ENCODE measurements at regions not wholly inside any gene's neighbourhood (a gene's known extent, or its start where the extent isn't known, plus 50 kb on each side); places are given as distances from the start of the nearest gene placed in this dataset.

- no peak overlapping the region for H3K4me3 ChIP-seq (ENCODE audit: low read depth, low read length)
- TF ChIP-seq CTCF (IDR thresholded peaks at IDR 0.05; ENCODE audit: borderline replicate concordance, insufficient read depth, low read depth, low read length): no peak
These were observed 119.3 kb downstream of the ASB9 start for GRCh38 chrX:15150586-15150985.

- H3K4me3 ChIP-seq (ENCODE audit: low read depth, low read length): no peak overlapping the region
- peak; percentile 40; the same call in 1 of the 2 replicates for TF ChIP-seq CTCF (IDR thresholded peaks at IDR 0.05; ENCODE audit: borderline replicate concordance, insufficient read depth, low read depth, low read length)
These were observed 123.4 kb downstream of the ASB9 start for GRCh38 chrX:15146515-15146914.

GRCh38 chrX:15143825-15144121, 126.1 kb downstream of the ASB9 start:
- TF ChIP-seq CTCF (IDR thresholded peaks at IDR 0.05; ENCODE audit: borderline replicate concordance, insufficient read depth, low read depth, low read length): no peak
- no peak overlapping the region for H3K4me3 ChIP-seq (ENCODE audit: low read depth, low read length)

- H3K4me3 ChIP-seq (ENCODE audit: low read depth, low read length): no peak overlapping the region
- TF ChIP-seq CTCF (IDR thresholded peaks at IDR 0.05; ENCODE audit: borderline replicate concordance, insufficient read depth, low read depth, low read length): peak; percentile 69
These were observed 126.6 kb downstream of the ASB9 start for GRCh38 chrX:15143050-15143824.

GRCh38 chrX:15142084-15142715, 127.7 kb downstream of the ASB9 start:
- no peak for TF ChIP-seq CTCF (IDR thresholded peaks at IDR 0.05; ENCODE audit: borderline replicate concordance, insufficient read depth, low read depth, low read length)
- H3K4me3 ChIP-seq (ENCODE audit: low read depth, low read length): no peak overlapping the region

- TF ChIP-seq CTCF (IDR thresholded peaks at IDR 0.05; ENCODE audit: borderline replicate concordance, insufficient read depth, low read depth, low read length): no peak
- no peak overlapping the region for H3K4me3 ChIP-seq (ENCODE audit: low read depth, low read length)
These were observed 133.1 kb downstream of the ASB9 start for GRCh38 chrX:15136795-15137194.

- no peak overlapping the region for H3K4me3 ChIP-seq (ENCODE audit: low read depth, low read length)
- TF ChIP-seq CTCF (IDR thresholded peaks at IDR 0.05; ENCODE audit: borderline replicate concordance, insufficient read depth, low read depth, low read length): no peak
These were observed 140.5 kb downstream of the ASB9 start for GRCh38 chrX:15129412-15129811.
